Hepatocyte (in vitro differentiated cells): ENCODE measurements at regions not wholly inside any gene's neighbourhood (a gene's known extent, or its start where the extent isn't known, plus 50 kb on each side); places are given as distances from the start of the nearest gene placed in this dataset.

Experiments used
- DNase-seq: peaks from one replicate; pipeline ENCODE4 v3.0.0-alpha.2; 2016; ENCODE audit warnings: low spot score
- H2AFZ ChIP-seq: fragments of 200-600 bp; sonication (generic); 2 replicates; pipeline ENCODE4 v1.6.0; 2016; ENCODE audit warnings: antibody characterized with exemption, mild to moderate bottlenecking
- H3K27ac ChIP-seq: fragments of 200-600 bp; sonication (generic); 2 replicates; pipeline ENCODE4 v1.5.1; 2016; ENCODE audit warnings: mild to moderate bottlenecking
- H3K27me3 ChIP-seq: fragments of 200-600 bp; sonication (generic); 2 replicates; pipeline ENCODE4 v1.6.1; 2016
- H3K36me3 ChIP-seq: fragments of 200-600 bp; sonication (generic); replicated peaks from 2 replicates; pipeline ENCODE4 v1.5.1; 2016; ENCODE audit warnings: low read depth; ENCODE audit not compliant: insufficient read depth
- H3K4me1 ChIP-seq: fragments of 200-600 bp; sonication (generic); 2 replicates; pipeline ENCODE4 v1.5.1; 2016; ENCODE audit warnings: mild to moderate bottlenecking, moderate library complexity; ENCODE audit not compliant: insufficient read depth
- H3K4me2 ChIP-seq: fragments of 200-600 bp; sonication (generic); 2 replicates; pipeline ENCODE4 v1.6.0; 2016
- H3K4me3 ChIP-seq: fragments of 200-600 bp; sonication (generic); 2 replicates; pipeline ENCODE4 v1.5.1; 2016; ENCODE audit warnings: mild to moderate bottlenecking
- H3K79me2 ChIP-seq: fragments of 200-600 bp; sonication (generic); 2 replicates; pipeline ENCODE4 v1.6.0; 2017; ENCODE audit warnings: mild to moderate bottlenecking
- H3K9me2 ChIP-seq: fragments of 200-600 bp; sonication (generic); replicated peaks from 2 replicates; pipeline ENCODE4 v1.6.0; 2017; ENCODE audit warnings: mild to moderate bottlenecking; ENCODE audit not compliant: insufficient read depth
- H3K9me3 ChIP-seq: fragments of 200-600 bp; sonication (generic); 2 replicates; pipeline ENCODE4 v1.5.1; 2016; ENCODE audit warnings: low read depth, mild to moderate bottlenecking
- H4K20me1 ChIP-seq: fragments of 200-600 bp; sonication (generic); 2 replicates; pipeline ENCODE4 v1.6.0; 2016; ENCODE audit warnings: mild to moderate bottlenecking; ENCODE audit not compliant: insufficient read depth, poor library complexity, severe bottlenecking
- EZH2 ChIP-seq: fragments of 200-600 bp; sonication (generic); IDR thresholded peaks from 2 replicates; pipeline ENCODE4 v1.6.1; 2016; ENCODE audit warnings: antibody characterized with exemption, mild to moderate bottlenecking, borderline replicate concordance
- EZH2phosphoT487 ChIP-seq: fragments of 200-600 bp; sonication (generic); IDR thresholded peaks from one replicate; pipeline ENCODE4 v1.6.1; 2018; ENCODE audit warnings: antibody characterized with exemption, mild to moderate bottlenecking, low read depth, moderate library complexity; ENCODE audit not compliant: unreplicated experiment, severe bottlenecking
- WGBS: methylation state at CpG from one replicate; pipeline ENCODE4 v1.1.6; 2016; ENCODE audit warnings: low lambda C conversion rate; ENCODE audit errors: missing lambda C conversion rate; 5-methylcytosine and 5-hydroxymethylcytosine counted together
- TF ChIP-seq, protein P1 (sequence below): fragments of 200-600 bp; sonication (generic); IDR thresholded peaks from 2 replicates; pipeline ENCODE4 v1.5.1; 2016; ENCODE audit warnings: antibody characterized with exemption, mild to moderate bottlenecking; ENCODE audit not compliant: poor library complexity

DNA sequence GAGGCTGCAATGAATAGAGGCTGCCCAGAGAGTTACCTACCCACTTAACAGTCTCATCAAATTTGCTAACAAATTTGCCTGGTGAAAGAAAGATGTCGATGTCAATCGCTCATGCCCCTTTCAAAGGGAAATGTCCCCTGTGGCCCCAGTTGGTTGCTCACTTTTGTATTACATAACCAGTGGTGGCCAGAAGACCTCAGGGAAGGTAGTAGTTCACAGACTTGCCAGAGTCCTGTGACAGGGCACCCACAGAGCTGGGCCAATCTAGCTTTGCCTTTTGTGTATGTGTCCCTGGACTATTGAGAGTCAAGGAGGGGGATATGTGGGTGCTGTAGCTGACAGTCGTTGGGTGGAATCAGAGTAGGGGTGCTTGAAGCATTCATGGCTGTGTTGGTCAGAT lies 70.7 kb upstream of the CCN6 start:
- H3K4me1 ChIP-seq: peaks cover 8% of the 10 kb centered on the region
- H3K9me2 ChIP-seq: no peaks in the 10 kb centered on the region
- no peak overlapping the region for H3K4me2 ChIP-seq
- H3K79me2 ChIP-seq: no peaks in the 10 kb centered on the region
- no peaks in the 10 kb centered on the region for H3K36me3 ChIP-seq
- no peak overlapping the region for H2AFZ ChIP-seq
- no peaks in the 10 kb centered on the region for H4K20me1 ChIP-seq
- H3K27ac ChIP-seq: no peak overlapping the region
- 96% methylated on average over 3 of the region's 3 CpGs for WGBS
- H3K9me3 ChIP-seq: no peaks in the 10 kb centered on the region
- DNase-seq: no peak
- H3K4me3 ChIP-seq: no peak overlapping the region
- no peaks in the 10 kb centered on the region for H3K27me3 ChIP-seq
- TF ChIP-seq EZH2: no peak
- no peak for TF ChIP-seq EZH2phosphoT487
- TF ChIP-seq, protein P1, sequence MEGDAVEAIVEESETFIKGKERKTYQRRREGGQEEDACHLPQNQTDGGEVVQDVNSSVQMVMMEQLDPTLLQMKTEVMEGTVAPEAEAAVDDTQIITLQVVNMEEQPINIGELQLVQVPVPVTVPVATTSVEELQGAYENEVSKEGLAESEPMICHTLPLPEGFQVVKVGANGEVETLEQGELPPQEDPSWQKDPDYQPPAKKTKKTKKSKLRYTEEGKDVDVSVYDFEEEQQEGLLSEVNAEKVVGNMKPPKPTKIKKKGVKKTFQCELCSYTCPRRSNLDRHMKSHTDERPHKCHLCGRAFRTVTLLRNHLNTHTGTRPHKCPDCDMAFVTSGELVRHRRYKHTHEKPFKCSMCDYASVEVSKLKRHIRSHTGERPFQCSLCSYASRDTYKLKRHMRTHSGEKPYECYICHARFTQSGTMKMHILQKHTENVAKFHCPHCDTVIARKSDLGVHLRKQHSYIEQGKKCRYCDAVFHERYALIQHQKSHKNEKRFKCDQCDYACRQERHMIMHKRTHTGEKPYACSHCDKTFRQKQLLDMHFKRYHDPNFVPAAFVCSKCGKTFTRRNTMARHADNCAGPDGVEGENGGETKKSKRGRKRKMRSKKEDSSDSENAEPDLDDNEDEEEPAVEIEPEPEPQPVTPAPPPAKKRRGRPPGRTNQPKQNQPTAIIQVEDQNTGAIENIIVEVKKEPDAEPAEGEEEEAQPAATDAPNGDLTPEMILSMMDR: no peak

DNA sequence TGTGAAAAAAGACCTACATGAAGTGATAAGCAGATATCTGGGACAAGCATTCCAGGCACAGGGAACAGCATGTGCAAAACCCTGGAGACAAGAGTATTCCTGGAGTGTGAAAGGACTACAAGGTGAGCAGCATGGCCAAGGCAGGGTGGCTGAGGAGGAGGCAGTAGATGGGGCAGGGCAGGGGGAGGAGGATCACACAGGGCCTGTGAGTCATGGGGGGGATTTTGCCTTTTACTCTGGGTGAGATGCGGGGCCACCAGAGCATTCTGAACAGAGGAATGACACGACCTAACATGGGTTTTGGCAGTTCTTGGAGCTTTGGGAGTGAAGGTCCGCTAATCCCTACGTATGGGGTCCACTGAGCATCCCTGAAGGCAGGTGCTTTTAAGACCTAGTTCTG lies 69.8 kb upstream of the CCN6 start:
- no peak overlapping the region for H3K4me2 ChIP-seq
- H2AFZ ChIP-seq: no peak overlapping the region
- no peaks in the 10 kb centered on the region for H3K9me3 ChIP-seq
- 92% methylated on average over 3 of the region's 4 CpGs for WGBS
- no peaks in the 10 kb centered on the region for H3K79me2 ChIP-seq
- H3K4me1 ChIP-seq: peaks cover 8% of the 10 kb centered on the region
- TF ChIP-seq EZH2phosphoT487: no peak
- TF ChIP-seq EZH2: no peak
- TF ChIP-seq, protein P1: no peak
- peak overlapping the region; percentile 85 for H3K27ac ChIP-seq
- DNase-seq: no peak
- no peak overlapping the region for H3K4me3 ChIP-seq
- no peaks in the 10 kb centered on the region for H3K36me3 ChIP-seq
- no peaks in the 10 kb centered on the region for H3K27me3 ChIP-seq
- H4K20me1 ChIP-seq: no peaks in the 10 kb centered on the region
- H3K9me2 ChIP-seq: no peaks in the 10 kb centered on the region

DNA sequence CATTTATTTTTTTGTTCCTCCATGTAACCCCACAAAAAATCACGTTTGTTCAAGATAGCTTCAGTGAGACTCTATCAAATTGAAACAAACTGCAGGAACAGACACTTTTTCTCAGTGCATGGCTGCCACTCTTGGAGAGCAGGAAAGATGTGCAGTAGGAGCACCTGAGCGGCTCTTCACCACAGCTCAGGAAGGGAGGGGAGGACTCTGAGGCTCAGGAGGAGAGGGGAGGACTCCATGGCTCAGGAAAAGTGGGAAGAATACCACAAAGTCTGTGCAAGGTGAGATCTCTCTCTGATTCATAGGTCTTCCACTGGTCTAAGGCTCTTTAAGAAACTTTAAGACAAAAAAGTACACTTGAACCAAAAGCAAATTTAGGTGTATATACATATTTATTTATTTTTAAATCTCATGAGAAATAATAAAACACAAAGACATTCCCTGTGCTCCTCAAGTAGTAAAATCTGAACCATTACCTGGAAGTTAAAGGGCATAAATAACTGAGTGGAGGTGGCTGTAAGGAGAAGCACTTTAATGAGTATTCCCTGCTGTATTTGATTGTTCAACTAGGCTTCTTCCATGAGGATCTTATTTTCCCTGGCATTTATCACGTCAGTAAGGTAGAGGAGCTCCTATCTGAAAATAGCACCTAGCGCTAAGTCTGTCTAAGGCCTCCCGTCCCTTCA lies 69.2 kb upstream of the CCN6 start:
- Histone ChIP-seq H3K4me2 (no peak overlapping the region), H2AFZ (no peak overlapping the region)
- TF ChIP-seq EZH2phosphoT487: no peak
- no peak for TF ChIP-seq EZH2
- TF ChIP-seq, protein P1: no peak

More for the DNA sequence above, 69.2 kb upstream of the CCN6 start:
- Histone ChIP-seq H3K36me3 (no peaks in the 10 kb centered on the region), H3K27ac (peak overlapping the region; percentile 85), H3K79me2 (no peaks in the 10 kb centered on the region), H3K9me2 (no peaks in the 10 kb centered on the region), H3K9me3 (no peaks in the 10 kb centered on the region), H3K4me1 (peaks cover 8% of the 10 kb centered on the region), H3K4me3 (no peak overlapping the region), H4K20me1 (no peaks in the 10 kb centered on the region), H3K27me3 (no peaks in the 10 kb centered on the region)
- WGBS: 76% methylated on average over 5 of the region's 5 CpGs
- DNase-seq: no peak
